Stimulated activated effector memory CD8-positive, alpha-beta T cell treated with anti-CD3 and anti-CD28 coated beads, Interleukin-12 subunit alpha, Interleukin-12 subunit beta, amount 100 ng/mL, for 72 hours (primary cell): ENCODE measurements at regions not wholly inside any gene's neighbourhood (a gene's known extent, or its start where the extent isn't known, plus 50 kb on each side); places are given as distances from the start of the nearest gene placed in this dataset.

Experiments used
- ATAC-seq: fragments of 150-1000 bp; cut with Tn5 transposase; 2 replicates; pipeline ENCODE4 v1.10.0; 2021
- DNase-seq, 2 donors: peaks; one replicate each; pipeline ENCODE4 v3.0.0; 2021 to 2022; ENCODE audit warnings: low spot score in 2 of 2
- H3K27ac Mint-ChIP-seq: one replicate; pipeline ENCODE4 v1.8.0; 2022; ENCODE audit warnings: mild to moderate bottlenecking, mixed read lengths
- H3K36me3 Mint-ChIP-seq: one replicate; pipeline ENCODE4 v1.8.0; 2022; ENCODE audit warnings: mild to moderate bottlenecking, mixed read lengths
- H3K4me1 Mint-ChIP-seq: one replicate; pipeline ENCODE4 v1.8.0; 2022; ENCODE audit warnings: mixed read lengths
- H3K4me3 Mint-ChIP-seq: one replicate; pipeline ENCODE4 v1.8.0; 2022; ENCODE audit warnings: mild to moderate bottlenecking, mixed read lengths
- H3K9me3 Mint-ChIP-seq: one replicate; pipeline ENCODE4 v1.8.0; 2022; ENCODE audit warnings: mixed read lengths

DNA sequence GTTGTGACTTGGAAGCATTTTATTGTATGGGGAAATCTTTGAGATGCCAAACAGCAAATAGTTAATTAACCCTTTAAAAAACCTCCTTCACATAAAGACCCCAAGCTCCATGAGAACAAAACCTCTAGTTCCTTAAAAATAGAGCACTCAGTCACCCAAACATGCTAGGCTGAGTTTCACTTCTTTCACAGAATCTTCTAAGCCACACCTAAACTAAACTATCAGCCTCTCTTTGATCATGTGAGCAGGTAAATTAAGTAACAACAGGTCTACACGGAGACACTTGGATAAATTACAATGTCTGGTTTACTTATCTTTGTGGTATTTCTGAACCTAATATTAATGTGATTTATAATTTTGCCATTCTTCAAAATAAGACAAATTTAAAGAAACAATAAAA is 205.2 kb upstream of the MARCKS start:
- Mint-ChIP-seq H3K27ac (no peak overlapping the region), H3K4me1 (no peaks in the 10 kb centered on the region), H3K36me3 (no peaks in the 10 kb centered on the region), H3K4me3 (no peak overlapping the region), H3K9me3 (no peaks in the 10 kb centered on the region)
- DNase-seq (no peak), ATAC-seq (no peak)

DNA sequence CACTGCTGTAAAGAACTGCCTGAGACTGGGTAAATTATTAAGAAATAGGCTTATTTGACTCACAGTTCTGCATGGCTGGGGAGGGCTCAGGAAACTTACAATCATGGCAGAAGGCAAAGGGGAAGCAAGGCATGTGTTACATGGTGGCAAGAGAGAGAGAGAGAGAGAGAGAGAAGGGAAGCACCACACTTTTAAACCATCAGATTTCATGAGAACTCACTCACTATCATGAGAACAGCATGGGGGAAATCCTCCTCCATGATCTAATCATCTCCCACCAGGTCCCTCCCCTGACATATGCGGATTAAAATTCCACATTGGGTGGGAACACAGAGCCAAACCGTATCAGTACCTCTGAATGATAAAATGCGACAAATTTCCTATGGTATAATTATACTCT is 203.9 kb upstream of the MARCKS start:
- H3K4me3 Mint-ChIP-seq = no peak overlapping the region
- H3K4me1 Mint-ChIP-seq = no peaks in the 10 kb centered on the region
- DNase-seq = no peak
- ATAC-seq = no peak
- no peaks in the 10 kb centered on the region for H3K9me3 Mint-ChIP-seq
- H3K27ac Mint-ChIP-seq = no peak overlapping the region
- H3K36me3 Mint-ChIP-seq = no peaks in the 10 kb centered on the region

DNA sequence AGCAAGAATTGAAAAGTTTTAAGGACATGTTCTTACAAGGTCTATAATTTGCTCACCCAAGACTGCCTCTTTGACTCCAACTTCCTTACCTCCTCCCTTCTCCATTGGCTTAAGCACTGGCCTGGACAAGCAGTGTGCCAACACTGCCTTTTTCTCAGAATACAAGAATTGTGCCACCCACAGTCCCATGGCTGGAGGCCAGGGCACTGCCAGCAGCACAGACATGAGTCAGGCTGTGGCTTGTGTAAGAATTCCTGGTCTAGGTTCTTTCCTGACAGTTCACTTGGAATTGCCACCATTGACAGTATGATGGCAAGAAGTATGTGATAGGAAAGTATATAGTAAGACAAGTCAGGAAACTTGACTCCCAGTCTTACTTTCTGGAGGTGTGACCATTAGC is 202.7 kb upstream of the MARCKS start:
- Mint-ChIP-seq H3K36me3 (no peaks in the 10 kb centered on the region), H3K9me3 (no peaks in the 10 kb centered on the region), H3K4me3 (no peak overlapping the region), H3K4me1 (no peaks in the 10 kb centered on the region), H3K27ac (no peak overlapping the region)
- ATAC-seq = no peak
- DNase-seq = no peak

DNA sequence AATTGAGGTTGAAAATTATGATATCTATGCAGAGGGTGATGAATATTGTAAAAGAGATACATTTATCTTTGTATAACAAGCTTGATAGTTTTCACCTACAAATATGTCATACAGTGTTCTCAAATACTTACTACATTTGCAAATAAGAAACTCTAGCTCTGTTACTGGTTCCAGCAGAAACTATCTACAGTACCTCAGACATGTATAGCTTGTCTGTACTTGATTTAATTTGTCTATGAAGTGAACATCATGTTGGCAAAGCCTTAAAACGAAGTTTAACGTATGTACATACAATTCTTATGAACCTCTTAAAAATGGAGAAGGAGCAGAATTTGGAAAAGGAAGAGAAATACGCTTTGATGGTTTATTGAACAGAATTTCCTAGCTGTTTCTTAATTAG is 201.4 kb upstream of the MARCKS start:
- Mint-ChIP-seq H3K4me1 (no peaks in the 10 kb centered on the region), H3K4me3 (no peak overlapping the region), H3K9me3 (no peaks in the 10 kb centered on the region), H3K27ac (no peak overlapping the region), H3K36me3 (no peaks in the 10 kb centered on the region)
- ATAC-seq (no peak), DNase-seq (no peak)

DNA sequence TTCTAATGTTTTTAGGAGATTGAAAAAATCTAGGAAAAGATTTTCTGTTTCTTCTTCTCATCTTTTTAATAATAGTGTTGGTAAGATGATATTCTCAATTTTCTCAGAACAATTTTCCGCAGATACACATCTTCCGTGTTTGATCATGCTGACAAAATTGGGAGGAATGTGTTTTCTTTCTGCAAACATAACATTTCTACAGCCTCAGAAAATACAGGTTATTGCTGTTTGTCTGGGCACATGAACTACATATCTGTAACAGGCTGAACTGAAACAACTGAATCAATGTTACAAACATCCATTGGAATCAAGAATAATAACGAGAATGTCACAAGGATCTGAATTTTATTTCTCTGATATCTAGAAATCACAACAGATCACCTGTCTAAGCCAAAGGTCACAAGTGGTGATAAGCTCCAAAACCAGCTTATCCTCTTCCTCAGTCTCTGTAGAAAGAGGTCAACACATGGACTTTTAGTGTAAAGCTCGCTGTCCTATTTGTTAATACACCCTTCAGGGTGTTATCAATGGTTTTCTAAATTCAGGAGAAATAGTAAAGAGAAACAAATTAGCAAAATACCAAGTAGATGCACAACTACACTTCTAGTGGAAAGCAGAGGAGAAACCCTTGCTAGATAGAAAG is 197.3 kb upstream of the MARCKS start:
- Mint-ChIP-seq H3K9me3 (no peaks in the 10 kb centered on the region), H3K4me3 (no peak overlapping the region), H3K36me3 (no peaks in the 10 kb centered on the region), H3K4me1 (no peaks in the 10 kb centered on the region), H3K27ac (no peak overlapping the region)
- DNase-seq (no peak), ATAC-seq (no peak)

DNA sequence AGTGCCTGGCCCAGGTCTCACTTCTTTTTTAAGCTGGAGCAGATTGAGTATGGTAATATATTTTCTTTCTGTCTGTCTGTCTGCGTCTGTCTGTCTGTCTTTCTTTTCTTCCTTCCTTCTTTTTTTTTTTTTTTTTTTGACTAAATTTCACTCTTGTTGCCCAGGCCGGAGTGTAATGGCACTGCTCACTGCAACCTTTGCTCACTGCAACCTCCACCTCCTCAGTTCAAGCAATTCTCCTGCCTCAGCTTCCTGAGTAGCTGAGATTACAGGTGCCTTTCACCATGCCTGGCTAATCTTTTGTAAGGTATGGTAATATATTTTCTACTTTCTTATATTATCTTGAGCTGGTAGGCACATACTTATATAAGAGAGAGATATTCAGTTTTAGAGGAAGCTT is 196.3 kb upstream of the MARCKS start:
- no peaks in the 10 kb centered on the region for H3K9me3 Mint-ChIP-seq
- ATAC-seq = no peak
- no peak overlapping the region for H3K27ac Mint-ChIP-seq
- DNase-seq = no peak
- H3K4me3 Mint-ChIP-seq = no peak overlapping the region
- H3K36me3 Mint-ChIP-seq = no peaks in the 10 kb centered on the region
- no peaks in the 10 kb centered on the region for H3K4me1 Mint-ChIP-seq

DNA sequence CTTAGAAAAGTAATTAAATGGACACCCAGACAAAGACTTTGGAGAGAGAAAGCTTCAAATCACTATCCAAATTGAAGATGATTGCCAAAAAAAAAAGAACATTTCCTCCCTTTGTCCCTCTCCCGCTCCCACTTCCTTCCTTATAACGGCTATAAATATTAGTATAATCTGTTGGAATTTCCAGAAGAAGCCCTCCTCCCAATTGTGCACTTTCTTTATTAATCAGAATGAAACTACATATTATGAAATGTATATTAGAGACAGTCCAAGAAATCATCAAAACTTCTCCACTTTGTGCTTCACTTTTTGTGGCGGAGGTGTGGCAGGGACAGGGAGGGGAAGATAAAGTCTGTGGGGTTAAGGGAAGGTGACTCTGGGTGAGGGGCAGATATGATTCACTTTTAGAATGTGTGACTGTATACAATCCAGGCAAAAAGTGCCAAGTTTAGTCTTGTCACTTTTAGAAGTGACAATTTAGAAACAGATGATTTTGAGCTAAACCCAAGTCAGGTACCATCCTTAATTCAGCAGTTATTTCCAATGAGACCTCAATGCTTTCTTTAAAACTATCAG is 195.0 kb upstream of the MARCKS start:
- DNase-seq = no peak
- ATAC-seq = no peak
- no peaks in the 10 kb centered on the region for H3K9me3 Mint-ChIP-seq
- H3K4me1 Mint-ChIP-seq = no peaks in the 10 kb centered on the region
- H3K4me3 Mint-ChIP-seq = no peak overlapping the region
- H3K27ac Mint-ChIP-seq = no peak overlapping the region
- no peaks in the 10 kb centered on the region for H3K36me3 Mint-ChIP-seq

DNA sequence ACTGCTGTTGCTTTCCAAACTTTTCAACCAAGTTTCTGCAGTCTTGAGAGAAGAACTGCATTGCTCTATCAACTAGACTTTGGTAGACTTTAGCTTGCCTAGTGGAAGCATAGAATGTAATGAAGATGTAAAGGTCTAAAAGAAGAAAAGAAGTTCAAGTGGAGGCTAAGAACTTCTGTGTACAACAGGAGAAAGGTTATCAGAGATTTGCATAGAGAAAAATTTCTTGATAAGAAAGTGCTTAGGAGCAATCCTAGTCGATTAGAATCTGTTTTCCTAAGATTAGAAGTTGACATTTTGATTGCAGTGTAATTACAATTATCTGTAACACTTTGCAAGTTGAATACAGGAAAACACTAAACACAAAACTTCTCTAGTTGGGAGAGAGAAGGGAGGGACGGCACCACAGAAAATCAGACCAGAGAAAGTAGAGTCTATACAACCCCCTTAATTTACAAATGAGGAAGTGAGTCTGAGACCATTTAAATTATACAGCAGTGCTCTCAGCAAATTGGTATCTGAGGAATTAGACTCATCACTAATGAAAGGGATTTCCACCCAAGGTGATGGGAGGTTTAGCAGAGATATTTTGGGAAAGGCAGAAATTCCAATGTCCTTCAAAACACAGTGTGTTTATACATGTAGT is 194.3 kb upstream of the MARCKS start:
- ATAC-seq (no peak), DNase-seq (no peak)
- Mint-ChIP-seq H3K27ac (no peak overlapping the region), H3K4me1 (no peaks in the 10 kb centered on the region), H3K9me3 (no peaks in the 10 kb centered on the region), H3K4me3 (no peak overlapping the region), H3K36me3 (no peaks in the 10 kb centered on the region)

DNA sequence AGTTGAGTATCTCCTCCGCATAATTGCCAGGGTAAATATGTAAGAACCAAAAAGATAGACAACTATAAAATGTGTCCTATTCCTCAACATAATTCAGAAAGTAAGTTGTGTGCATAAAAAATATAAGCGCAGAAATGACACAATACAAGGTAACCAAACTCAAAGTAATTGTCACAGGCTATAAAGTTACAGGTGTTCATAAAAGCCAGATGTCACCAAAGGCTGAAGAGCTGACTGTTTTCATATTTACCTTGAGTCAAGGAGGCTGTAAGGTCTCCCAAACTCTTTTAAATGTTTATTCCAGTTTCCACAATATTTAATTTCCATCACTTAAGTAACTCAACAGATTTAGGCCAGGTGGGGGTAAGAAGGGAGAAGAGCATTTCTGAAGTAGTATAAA is 192.2 kb upstream of the MARCKS start:
- no peaks in the 10 kb centered on the region for H3K36me3 Mint-ChIP-seq
- no peak overlapping the region for H3K27ac Mint-ChIP-seq
- H3K4me3 Mint-ChIP-seq = no peak overlapping the region
- no peaks in the 10 kb centered on the region for H3K9me3 Mint-ChIP-seq
- H3K4me1 Mint-ChIP-seq = no peaks in the 10 kb centered on the region
- DNase-seq (no peak), ATAC-seq (no peak)

DNA sequence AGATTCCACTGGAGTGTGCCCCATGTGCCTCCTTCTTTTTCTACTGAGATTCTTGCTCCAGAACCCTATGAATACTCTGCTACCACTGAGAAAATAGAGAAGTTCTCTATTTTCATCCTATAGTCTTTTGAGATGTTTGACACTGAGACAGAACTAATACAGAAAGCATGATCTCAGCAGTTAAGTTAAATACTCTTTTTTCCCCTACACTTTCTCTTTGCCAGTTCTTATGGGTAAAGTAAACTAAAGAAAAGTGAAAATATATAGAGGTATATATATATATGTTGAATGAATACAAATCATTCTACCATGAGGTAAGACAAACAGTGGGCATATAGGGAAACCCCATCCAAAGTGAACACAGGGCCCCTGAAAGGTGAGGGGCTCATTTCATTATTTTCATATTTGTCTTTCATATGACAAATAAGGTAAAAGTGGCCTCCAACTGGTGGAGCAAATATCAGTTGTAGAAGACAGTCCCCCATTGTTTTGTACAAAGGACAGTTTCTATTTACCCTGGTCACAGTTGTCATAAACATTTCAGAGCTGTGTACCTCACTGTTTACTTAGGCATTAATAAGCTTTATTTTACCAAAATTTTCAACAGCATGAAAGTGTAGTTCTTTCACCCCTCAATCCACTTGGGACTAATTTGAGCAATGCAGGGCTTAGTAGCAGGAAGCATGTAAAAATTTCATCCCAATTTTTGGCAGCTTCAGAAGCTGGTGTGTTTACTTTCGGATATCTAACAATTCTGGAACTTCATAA is 188.3 kb upstream of the MARCKS start:
- Mint-ChIP-seq H3K27ac (no peak overlapping the region), H3K36me3 (no peaks in the 10 kb centered on the region), H3K4me3 (no peak overlapping the region), H3K4me1 (no peaks in the 10 kb centered on the region), H3K9me3 (no peaks in the 10 kb centered on the region)
- ATAC-seq (no peak), DNase-seq (no peak)

DNA sequence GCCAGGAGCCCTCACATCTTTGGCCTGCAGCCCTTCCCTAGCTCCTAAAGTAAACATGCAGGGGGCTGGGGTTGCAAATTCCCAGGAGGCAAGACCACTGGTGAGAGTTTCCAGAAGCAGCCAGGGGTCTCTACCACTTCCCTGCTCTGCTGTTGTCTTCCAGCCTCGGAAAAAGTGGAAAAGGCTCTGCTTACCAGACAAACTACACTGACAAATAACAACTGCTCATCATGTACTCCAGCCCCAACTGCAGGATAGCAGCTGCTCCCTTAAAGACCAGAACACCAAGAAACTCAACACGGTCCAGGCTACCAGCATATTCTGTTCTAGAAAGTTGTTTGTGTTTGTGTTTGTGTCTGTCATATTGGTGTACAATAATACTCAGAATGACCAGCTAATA is 187.5 kb upstream of the MARCKS start:
- ATAC-seq = no peak
- H3K4me3 Mint-ChIP-seq = no peak overlapping the region
- H3K36me3 Mint-ChIP-seq = no peaks in the 10 kb centered on the region
- no peaks in the 10 kb centered on the region for H3K9me3 Mint-ChIP-seq
- no peak for DNase-seq
- H3K4me1 Mint-ChIP-seq = no peaks in the 10 kb centered on the region
- no peak overlapping the region for H3K27ac Mint-ChIP-seq

DNA sequence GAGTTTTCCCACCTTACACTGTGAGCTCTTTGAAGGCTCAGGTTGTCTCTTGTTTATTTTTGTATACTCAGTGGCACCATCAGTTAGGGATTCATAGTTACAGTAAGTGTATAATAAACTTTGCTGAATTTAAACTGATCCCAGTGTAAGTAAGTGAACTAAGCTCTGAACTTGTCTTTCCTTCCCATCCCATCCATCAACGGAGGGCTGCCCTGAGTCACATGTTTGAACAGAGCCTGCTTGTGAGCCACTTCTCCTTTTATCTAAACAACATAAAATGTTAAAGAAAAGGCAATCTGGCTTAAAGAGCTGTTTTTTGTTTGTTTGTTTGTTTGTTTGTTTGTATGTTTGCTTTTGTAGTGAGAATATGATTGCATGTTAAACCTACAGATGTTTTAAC is 185.7 kb upstream of the MARCKS start:
- Mint-ChIP-seq H3K27ac (no peak overlapping the region), H3K4me3 (no peak overlapping the region), H3K9me3 (no peaks in the 10 kb centered on the region), H3K36me3 (no peaks in the 10 kb centered on the region), H3K4me1 (no peaks in the 10 kb centered on the region)
- ATAC-seq = no peak
- no peak for DNase-seq

DNA sequence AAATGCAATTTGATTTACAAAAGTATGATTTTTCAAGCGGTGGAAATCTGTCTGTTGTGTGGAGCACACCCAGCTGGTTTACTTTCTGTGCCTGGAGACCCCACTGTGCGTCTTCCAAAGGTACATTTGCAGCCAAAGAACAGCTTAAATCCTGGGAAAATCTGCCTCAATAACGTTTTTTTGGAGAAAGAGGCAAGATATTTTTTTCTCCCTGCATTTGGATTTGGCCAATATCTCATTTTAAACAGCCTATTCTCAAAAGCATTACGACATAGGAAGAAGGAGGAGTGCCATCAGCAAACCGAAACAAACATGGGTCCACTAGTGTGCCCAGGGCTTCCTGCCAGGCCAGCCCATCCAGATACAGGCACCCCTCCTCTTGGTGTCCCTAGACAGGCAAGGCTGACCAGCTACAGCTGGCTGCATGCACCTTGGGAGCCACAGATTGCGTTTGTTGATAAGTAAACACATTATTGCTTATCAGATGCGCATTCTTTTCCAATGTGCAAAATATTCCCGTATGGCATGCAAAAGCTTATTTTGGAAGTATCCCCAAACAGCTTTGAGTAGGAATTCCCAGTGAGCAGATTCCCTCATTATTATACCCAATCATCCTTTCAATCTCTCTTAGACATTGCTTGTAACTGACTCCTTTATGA is 184.5 kb upstream of the MARCKS start:
- DNase-seq = no peak
- no peaks in the 10 kb centered on the region for H3K9me3 Mint-ChIP-seq
- ATAC-seq = no peak
- H3K4me1 Mint-ChIP-seq = no peaks in the 10 kb centered on the region
- no peak overlapping the region for H3K4me3 Mint-ChIP-seq
- no peak overlapping the region for H3K27ac Mint-ChIP-seq
- H3K36me3 Mint-ChIP-seq = no peaks in the 10 kb centered on the region

DNA sequence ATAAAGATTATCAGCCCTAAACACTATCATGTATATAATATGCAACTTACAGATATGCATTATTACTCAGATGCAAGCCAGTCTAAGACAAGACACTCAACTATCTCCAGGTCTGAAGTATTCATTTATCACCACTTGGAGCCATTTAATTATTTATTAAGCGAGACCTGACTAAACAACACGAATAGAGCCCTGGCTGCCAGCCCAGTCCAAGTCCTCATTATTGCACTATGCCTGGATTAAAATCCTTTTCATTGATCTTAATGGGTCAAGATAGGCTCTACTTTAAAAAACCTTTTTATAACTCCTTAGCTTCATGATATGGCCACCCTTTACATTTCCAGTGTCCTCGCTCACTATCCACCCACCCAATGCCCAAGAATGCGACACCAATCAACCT is 183.1 kb upstream of the MARCKS start:
- Mint-ChIP-seq H3K9me3 (no peaks in the 10 kb centered on the region), H3K4me3 (no peak overlapping the region), H3K36me3 (no peaks in the 10 kb centered on the region), H3K4me1 (no peaks in the 10 kb centered on the region), H3K27ac (no peak overlapping the region)
- no peak for DNase-seq
- ATAC-seq = no peak

DNA sequence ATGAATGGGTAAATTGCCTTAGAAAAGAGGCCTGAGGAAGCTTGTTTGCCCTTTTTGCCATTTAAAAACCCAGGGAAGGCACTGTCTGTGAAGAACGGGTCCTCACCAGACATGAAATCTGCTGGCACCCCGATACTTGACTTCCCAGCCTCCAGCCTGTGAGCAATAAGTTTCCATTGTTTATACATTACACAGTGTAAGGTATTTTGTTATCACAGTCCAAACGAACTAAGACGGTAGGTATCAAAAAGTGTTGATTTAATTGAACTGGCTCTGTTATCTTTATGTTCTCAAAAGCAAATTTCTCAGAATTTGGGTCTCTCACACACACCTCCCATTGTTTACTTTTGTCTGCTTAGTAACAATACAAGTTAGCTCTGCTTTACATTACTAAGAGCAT is 181.1 kb upstream of the MARCKS start:
- Mint-ChIP-seq H3K36me3 (no peaks in the 10 kb centered on the region), H3K4me1 (no peaks in the 10 kb centered on the region), H3K27ac (no peak overlapping the region), H3K9me3 (no peaks in the 10 kb centered on the region), H3K4me3 (no peak overlapping the region)
- ATAC-seq = no peak
- DNase-seq = no peak
